GM23338 (cell line): ENCODE measurements at regions not wholly inside any gene's neighbourhood (a gene's known extent, or its start where the extent isn't known, plus 50 kb on each side); places are given as distances from the start of the nearest gene placed in this dataset.

Source experiments
- ATAC-seq: fragments of 200-7000 bp; cut with Tn5 transposase; 3 replicates; pipeline ENCODE4 v1.9.1; 2020
- DNase-seq: peaks from one replicate; pipeline ENCODE4 v3.0.0-alpha.2; 2015; ENCODE audit warnings: low spot score
- H2AFZ ChIP-seq: fragments of 200-600 bp; sonication (generic); 2 replicates; pipeline ENCODE4 v1.8.0; 2016; ENCODE audit warnings: antibody characterized with exemption, mild to moderate bottlenecking, moderate library complexity
- H3F3A ChIP-seq: fragments of 200-600 bp; sonication (generic); replicated peaks from 2 replicates; pipeline ENCODE4 v1.8.0; 2017; ENCODE audit warnings: antibody characterized with exemption, mixed run types, low read depth
- H3K27ac ChIP-seq: fragments of 200-600 bp; sonication (generic); 2 replicates; pipeline ENCODE4 v1.6.1; 2016; ENCODE audit warnings: low read depth
- H3K27me3 ChIP-seq: fragments of 200-600 bp; sonication (generic); 2 replicates; pipeline ENCODE4 v1.8.0; 2016; ENCODE audit warnings: mild to moderate bottlenecking, mixed run types, moderate library complexity; ENCODE audit not compliant: insufficient read depth
- H3K36me3 ChIP-seq: fragments of 200-600 bp; sonication (generic); 2 replicates; pipeline ENCODE4 v1.8.0; 2016; ENCODE audit warnings: mild to moderate bottlenecking; ENCODE audit not compliant: insufficient read depth
- H3K4me1 ChIP-seq: fragments of 200-600 bp; sonication (generic); 2 replicates; pipeline ENCODE4 v1.8.0; 2016; ENCODE audit warnings: mild to moderate bottlenecking, moderate library complexity; ENCODE audit not compliant: insufficient read depth
- H3K4me2 ChIP-seq: fragments of 200-600 bp; sonication (generic); 2 replicates; pipeline ENCODE4 v1.7.1; 2017; ENCODE audit warnings: mixed run types
- H3K4me3 ChIP-seq: fragments of 200-600 bp; sonication (generic); 2 replicates; pipeline ENCODE4 v1.6.1; 2016; ENCODE audit warnings: mixed run types
- H3K79me2 ChIP-seq: fragments of 200-600 bp; sonication (generic); replicated peaks from 2 replicates; pipeline ENCODE4 v1.8.0; 2017; ENCODE audit warnings: mild to moderate bottlenecking; ENCODE audit not compliant: insufficient read depth
- H3K9me2 ChIP-seq: fragments of 200-600 bp; sonication (generic); 2 replicates; pipeline ENCODE4 v1.8.0; 2017; ENCODE audit not compliant: insufficient read depth
- H4K20me1 ChIP-seq: fragments of 200-600 bp; sonication (generic); replicated peaks from 2 replicates; pipeline ENCODE4 v1.8.0; 2017; ENCODE audit warnings: mild to moderate bottlenecking; ENCODE audit not compliant: insufficient read depth
- H3K27ac Mint-ChIP-seq: 2 replicates; pipeline ENCODE4 v1.8.0; 2020; ENCODE audit warnings: inconsistent platforms, mild to moderate bottlenecking, moderate library complexity, mixed read lengths
- H3K27me3 Mint-ChIP-seq: 3 replicates; pipeline ENCODE4 v1.8.0; 2022; ENCODE audit warnings: low read depth, mild to moderate bottlenecking, moderate library complexity, mixed read lengths, inconsistent platforms; ENCODE audit not compliant: insufficient read depth, poor library complexity
- H3K36me3 Mint-ChIP-seq: 3 replicates; pipeline ENCODE4 v1.8.0; 2021; ENCODE audit warnings: low read depth, mild to moderate bottlenecking, inconsistent platforms, moderate library complexity, mixed read lengths
- H3K4me1 Mint-ChIP-seq: 3 replicates; pipeline ENCODE4 v1.8.0; 2020; ENCODE audit warnings: mild to moderate bottlenecking, inconsistent platforms, mixed read lengths
- H3K4me3 Mint-ChIP-seq: 3 replicates; pipeline ENCODE4 v1.8.0; 2021; ENCODE audit warnings: moderate library complexity, mild to moderate bottlenecking, inconsistent platforms, mixed read lengths
- H3K9me3 Mint-ChIP-seq: 3 replicates; pipeline ENCODE4 v1.8.0; 2020; ENCODE audit warnings: moderate library complexity, mild to moderate bottlenecking, inconsistent platforms, mixed read lengths
- JUNB ChIP-seq: IDR thresholded peaks from one replicate; pipeline ENCODE4 v1.6.1; 2016; ENCODE audit warnings: antibody characterized with exemption; ENCODE audit not compliant: unreplicated experiment
- NANOG ChIP-seq: IDR thresholded peaks from 2 replicates; pipeline ENCODE4 v1.6.1; 2016; ENCODE audit warnings: antibody characterized with exemption, borderline replicate concordance
- STAT1 ChIP-seq: IDR thresholded peaks from one replicate; pipeline ENCODE4 v1.6.1; 2016; ENCODE audit warnings: antibody characterized with exemption; ENCODE audit not compliant: unreplicated experiment
- ZNF331 ChIP-seq: fragments of 250-450 bp; sonication (Bioruptor Pico); IDR thresholded peaks from 2 replicates; pipeline ENCODE4 v1.5.0; 2020; ENCODE audit warnings: low read depth, mild to moderate bottlenecking, moderate library complexity
- ZNF462 ChIP-seq: fragments of 250-450 bp; sonication (Bioruptor Pico); IDR thresholded peaks from 2 replicates; pipeline ENCODE4 v1.5.0; 2020; ENCODE audit warnings: mild to moderate bottlenecking, moderate library complexity

GRCh38 chr7:408751-409311, 110.8 kb downstream of the PDGFA start:
- no peak overlapping the region for H3K4me2 ChIP-seq
- ATAC-seq, result peak; percentile 25
- TF ChIP-seq ZNF331 (CRISPR knock-in tag) (no peak), JUNB (no peak), NANOG (no peak), STAT1 (no peak), ZNF462 (CRISPR knock-in tag) (no peak)
- H3K4me3 ChIP-seq, result no peak overlapping the region
- Mint-ChIP-seq H3K4me3 (no peak overlapping the region), H3K9me3 (no peaks in the 10 kb centered on the region), H3K27me3 (peaks cover 15% of the 10 kb centered on the region), H3K36me3 (no peaks in the 10 kb centered on the region), H3K4me1 (peaks cover 4% of the 10 kb centered on the region), H3K27ac (no peak overlapping the region)
- no peak overlapping the region for H3K27ac ChIP-seq
- no peaks in the 10 kb centered on the region for H3K79me2 ChIP-seq
- no peaks in the 10 kb centered on the region for H4K20me1 ChIP-seq
- no peaks in the 10 kb centered on the region for H3K27me3 ChIP-seq
- H3K9me2 ChIP-seq, result no peaks in the 10 kb centered on the region
- no peaks in the 10 kb centered on the region for H3K36me3 ChIP-seq
- H3K4me1 ChIP-seq, result no peaks in the 10 kb centered on the region
- no peaks in the 10 kb centered on the region for H3F3A ChIP-seq
- no peak overlapping the region for H2AFZ ChIP-seq
- no peak for DNase-seq
